OCI-LY1 (cell line): ENCODE measurements at regions not wholly inside any gene's neighbourhood (a gene's known extent, or its start where the extent isn't known, plus 50 kb on each side); places are given as distances from the start of the nearest gene placed in this dataset.

Experiments used
- CTCF ChIP-seq: fragments of 200-600 bp; sonication (generic), shearing (Covaris generic); IDR thresholded peaks from 2 replicates; pipeline ENCODE4 v1.5.1; 2017; ENCODE audit warnings: mild to moderate bottlenecking, antibody characterized with exemption, low read length, moderate library complexity, mixed read lengths
- EZH2 ChIP-seq: fragments of 200-600 bp; sonication (generic), shearing (Covaris generic); IDR thresholded peaks from 2 replicates; pipeline ENCODE4 v1.8.0; 2017; ENCODE audit warnings: borderline replicate concordance, mixed run types, mild to moderate bottlenecking, antibody characterized with exemption, low read length, moderate library complexity, mixed read lengths

- TF ChIP-seq CTCF (no peak), EZH2 (no peak)
These were observed 1385.5 kb upstream of the ZEB2 start for GRCh38 chr2:145905371-145905770.
